ENCODE measurements at regions not wholly inside any gene's neighbourhood (a gene's known extent, or its start where the extent isn't known, plus 50 kb on each side); places are given as distances from the start of the nearest gene placed in this dataset.
"Not testable (repeated sequence)": the region's sequence is repeated elsewhere in the genome, so short reads cannot be mapped to it uniquely, and the experiment has no call there.

- peaks cover 17% of the 10 kb centered on the region for H3K4me1 Mint-ChIP-seq (ENCODE audit: low read depth)
- DNase-seq: peak; percentile 88
- H3K4me3 Mint-ChIP-seq: peak overlapping the region; percentile 27; the same call in 1 of the 2 replicates
- TF ChIP-seq, protein P1, sequence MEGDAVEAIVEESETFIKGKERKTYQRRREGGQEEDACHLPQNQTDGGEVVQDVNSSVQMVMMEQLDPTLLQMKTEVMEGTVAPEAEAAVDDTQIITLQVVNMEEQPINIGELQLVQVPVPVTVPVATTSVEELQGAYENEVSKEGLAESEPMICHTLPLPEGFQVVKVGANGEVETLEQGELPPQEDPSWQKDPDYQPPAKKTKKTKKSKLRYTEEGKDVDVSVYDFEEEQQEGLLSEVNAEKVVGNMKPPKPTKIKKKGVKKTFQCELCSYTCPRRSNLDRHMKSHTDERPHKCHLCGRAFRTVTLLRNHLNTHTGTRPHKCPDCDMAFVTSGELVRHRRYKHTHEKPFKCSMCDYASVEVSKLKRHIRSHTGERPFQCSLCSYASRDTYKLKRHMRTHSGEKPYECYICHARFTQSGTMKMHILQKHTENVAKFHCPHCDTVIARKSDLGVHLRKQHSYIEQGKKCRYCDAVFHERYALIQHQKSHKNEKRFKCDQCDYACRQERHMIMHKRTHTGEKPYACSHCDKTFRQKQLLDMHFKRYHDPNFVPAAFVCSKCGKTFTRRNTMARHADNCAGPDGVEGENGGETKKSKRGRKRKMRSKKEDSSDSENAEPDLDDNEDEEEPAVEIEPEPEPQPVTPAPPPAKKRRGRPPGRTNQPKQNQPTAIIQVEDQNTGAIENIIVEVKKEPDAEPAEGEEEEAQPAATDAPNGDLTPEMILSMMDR (IDR thresholded peaks at IDR 0.05): no peak
- H3K27ac Mint-ChIP-seq: peak overlapping the region; percentile 67
- H3K36me3 Mint-ChIP-seq (ENCODE audit: low read depth): peaks cover 5% of the 10 kb centered on the region
- H3K27me3 Mint-ChIP-seq (ENCODE audit: insufficient read depth): no peaks in the 10 kb centered on the region
- H3K9me3 Mint-ChIP-seq: peaks cover 4% of the 10 kb centered on the region
Measured at GRCh38 chr10:3924344-3924743, 139.3 kb upstream of the KLF6 start.

GRCh38 chr10:3923033-3923432 is 138.0 kb upstream of the KLF6 start:
- TF ChIP-seq, protein P1 (IDR thresholded peaks at IDR 0.05): no peak
- Mint-ChIP-seq H3K4me1 (ENCODE audit: low read depth) (peaks cover 17% of the 10 kb centered on the region), H3K9me3 (peaks cover 14% of the 10 kb centered on the region), H3K27me3 (ENCODE audit: insufficient read depth) (no peaks in the 10 kb centered on the region), H3K27ac (no peak overlapping the region), H3K4me3 (no peak overlapping the region), H3K36me3 (ENCODE audit: low read depth) (peaks cover 15% of the 10 kb centered on the region)
- DNase-seq: no peak

DNA sequence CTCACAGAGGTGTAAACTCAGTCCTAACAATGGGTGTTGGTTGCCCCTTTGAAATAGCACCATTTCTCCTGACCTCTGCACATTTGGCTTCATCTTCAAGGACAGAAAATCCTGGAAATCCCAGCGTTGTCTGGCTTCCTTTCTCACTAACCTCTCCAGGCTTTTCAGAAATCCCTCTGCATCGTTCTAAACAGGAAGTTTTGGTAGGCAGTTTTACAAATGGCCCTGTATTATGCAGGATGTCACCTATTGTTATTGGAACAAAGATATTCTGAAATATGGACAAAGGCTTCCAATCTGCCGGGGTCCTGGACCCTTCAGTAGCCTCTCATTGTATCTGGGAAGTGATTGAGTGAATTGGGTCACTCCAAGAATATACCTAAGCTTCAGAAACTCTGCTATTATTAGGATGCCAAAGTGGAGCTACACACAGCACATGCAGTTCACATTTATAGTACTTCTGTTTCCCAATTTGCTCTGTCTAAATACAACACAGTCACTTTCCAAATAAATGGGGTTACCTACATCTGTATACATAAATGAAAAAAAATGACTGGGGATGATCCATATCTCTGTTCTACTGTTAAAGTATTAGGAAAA is 134.8 kb upstream of the KLF6 start:
- H3K9me3 Mint-ChIP-seq: peaks cover 14% of the 10 kb centered on the region
- no peak for DNase-seq
- H3K27ac Mint-ChIP-seq: no peak overlapping the region
- TF ChIP-seq, protein P1 (IDR thresholded peaks at IDR 0.05): no peak
- 0 out of 2 replicates have a peak, but pooled peaks cover 2% of the 10 kb centered on the region for H3K27me3 Mint-ChIP-seq (ENCODE audit: insufficient read depth)
- H3K4me1 Mint-ChIP-seq (ENCODE audit: low read depth): peaks cover 11% of the 10 kb centered on the region
- H3K36me3 Mint-ChIP-seq (ENCODE audit: low read depth): peaks cover 15% of the 10 kb centered on the region
- no peak overlapping the region for H3K4me3 Mint-ChIP-seq

DNA sequence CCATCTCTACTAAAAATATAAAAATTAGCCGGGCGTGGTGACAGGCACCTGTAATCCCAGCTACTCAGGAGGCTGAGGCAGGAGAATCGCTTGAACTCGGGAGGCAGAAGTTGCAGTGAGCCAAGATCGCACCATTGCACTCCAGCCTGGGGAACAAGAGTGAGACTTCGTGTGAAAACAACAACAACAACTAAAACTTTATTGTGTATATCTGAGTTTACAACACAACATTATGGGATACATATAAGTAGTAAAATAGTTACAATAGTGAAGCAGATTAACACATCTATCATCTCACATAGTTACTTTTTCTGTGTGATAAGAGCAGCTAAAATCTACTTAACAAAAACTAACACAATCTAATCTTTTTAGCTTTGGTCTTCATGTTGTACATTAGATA is 132.4 kb upstream of the KLF6 start:
- H3K27ac Mint-ChIP-seq; DNase-seq; H3K9me3 Mint-ChIP-seq; H3K4me1 Mint-ChIP-seq (ENCODE audit: low read depth); H3K27me3 Mint-ChIP-seq (ENCODE audit: insufficient read depth); H3K4me3 Mint-ChIP-seq: not testable (repeated sequence)
- peaks cover 10% of the 10 kb centered on the region; the same call in 1 of the 2 replicates for H3K36me3 Mint-ChIP-seq (ENCODE audit: low read depth)

DNA sequence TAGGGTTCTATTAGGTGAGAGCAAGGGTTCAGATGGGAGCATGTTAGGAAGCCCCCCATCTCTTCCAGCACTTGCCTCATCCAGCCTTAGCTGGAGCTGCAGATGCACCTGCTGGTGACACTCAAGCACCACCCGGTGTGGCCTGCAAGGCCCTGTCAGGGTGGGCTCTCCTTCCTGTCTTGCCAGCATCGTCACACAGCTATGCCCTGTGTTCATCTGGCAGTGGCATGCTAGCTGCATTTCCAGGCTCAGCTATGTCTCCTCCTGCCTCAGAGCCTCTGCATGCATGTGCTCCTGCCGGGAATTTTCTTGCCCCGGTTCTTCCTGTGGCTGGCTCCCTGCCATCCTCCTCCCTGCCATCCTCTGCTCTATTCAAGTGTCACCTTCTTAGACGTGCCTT is 129.7 kb upstream of the KLF6 start:
- Mint-ChIP-seq H3K27me3 (ENCODE audit: insufficient read depth) (0 out of 2 replicates have a peak, but pooled peaks cover 2% of the 10 kb centered on the region), H3K36me3 (ENCODE audit: low read depth) (peaks cover 10% of the 10 kb centered on the region; the same call in 1 of the 2 replicates), H3K4me1 (ENCODE audit: low read depth) (no peaks in the 10 kb centered on the region), H3K9me3 (peaks cover 10% of the 10 kb centered on the region), H3K4me3 (no peak overlapping the region), H3K27ac (no peak overlapping the region)
- DNase-seq: no peak
- TF ChIP-seq, protein P1 (IDR thresholded peaks at IDR 0.05): no peak

DNA sequence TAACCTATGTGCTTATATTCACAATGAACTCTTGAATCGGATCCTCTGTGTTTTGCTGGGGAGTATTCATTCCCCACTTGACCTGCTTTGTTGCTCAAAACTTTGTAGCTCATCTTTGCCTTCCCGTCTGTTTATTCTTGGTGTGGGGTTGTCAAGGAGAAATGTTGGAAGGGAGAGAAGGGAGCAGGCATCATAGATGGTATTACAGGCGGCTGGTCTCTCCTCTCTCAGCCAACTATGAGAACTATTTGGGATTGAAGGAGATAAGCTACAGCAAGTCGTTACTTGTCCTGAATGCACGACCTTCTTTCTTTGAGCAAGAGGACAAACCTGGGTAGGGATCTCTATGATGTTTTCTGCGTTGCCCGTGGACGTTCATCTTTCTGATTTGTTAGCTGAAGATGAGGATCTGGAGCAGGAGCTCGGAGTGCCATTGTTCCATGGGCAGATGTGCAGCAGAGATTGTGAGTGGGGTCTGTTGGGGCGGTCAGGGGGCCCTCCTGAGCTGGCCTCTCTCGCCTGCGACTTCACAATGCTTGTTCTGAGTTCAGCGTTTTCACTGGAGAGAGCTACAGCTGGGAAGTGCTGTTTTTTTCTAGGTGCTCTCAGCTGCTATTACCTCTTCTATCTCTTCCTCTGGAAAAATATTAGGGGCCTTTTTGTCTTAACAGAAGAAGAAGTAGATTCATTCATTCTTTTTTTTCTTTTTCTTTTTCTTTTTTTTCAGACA is 126.9 kb upstream of the KLF6 start:
- Mint-ChIP-seq H3K27ac (no peak overlapping the region), H3K4me1 (ENCODE audit: low read depth) (no peaks in the 10 kb centered on the region), H3K4me3 (no peak overlapping the region), H3K27me3 (ENCODE audit: insufficient read depth) (0 out of 2 replicates have a peak, but pooled peaks cover 2% of the 10 kb centered on the region), H3K9me3 (no peaks in the 10 kb centered on the region), H3K36me3 (ENCODE audit: low read depth) (peaks cover under 1% of the 10 kb centered on the region; the same call in 1 of the 2 replicates)
- TF ChIP-seq, protein P1 (IDR thresholded peaks at IDR 0.05): no peak
- DNase-seq: no peak

All from HFFc6 (cell line).